GM23338 (cell line): ENCODE measurements at regions not wholly inside any gene's neighbourhood (a gene's known extent, or its start where the extent isn't known, plus 50 kb on each side); places are given as distances from the start of the nearest gene placed in this dataset.
"Not testable (repeated sequence)": the region's sequence is repeated elsewhere in the genome, so short reads cannot be mapped to it uniquely, and the experiment has no call there.

Experiments
- ATAC-seq: fragments of 200-7000 bp; cut with Tn5 transposase; 3 replicates; pipeline ENCODE4 v1.9.1; 2020
- DNase-seq: peaks from one replicate; pipeline ENCODE4 v3.0.0-alpha.2; 2015; ENCODE audit warnings: low spot score
- H2AFZ ChIP-seq: fragments of 200-600 bp; sonication (generic); 2 replicates; pipeline ENCODE4 v1.8.0; 2016; ENCODE audit warnings: antibody characterized with exemption, mild to moderate bottlenecking, moderate library complexity
- H3F3A ChIP-seq: fragments of 200-600 bp; sonication (generic); replicated peaks from 2 replicates; pipeline ENCODE4 v1.8.0; 2017; ENCODE audit warnings: antibody characterized with exemption, mixed run types, low read depth
- H3K27ac ChIP-seq: fragments of 200-600 bp; sonication (generic); 2 replicates; pipeline ENCODE4 v1.6.1; 2016; ENCODE audit warnings: low read depth
- H3K27me3 ChIP-seq: fragments of 200-600 bp; sonication (generic); 2 replicates; pipeline ENCODE4 v1.8.0; 2016; ENCODE audit warnings: mild to moderate bottlenecking, mixed run types, moderate library complexity; ENCODE audit not compliant: insufficient read depth
- H3K36me3 ChIP-seq: fragments of 200-600 bp; sonication (generic); 2 replicates; pipeline ENCODE4 v1.8.0; 2016; ENCODE audit warnings: mild to moderate bottlenecking; ENCODE audit not compliant: insufficient read depth
- H3K4me1 ChIP-seq: fragments of 200-600 bp; sonication (generic); 2 replicates; pipeline ENCODE4 v1.8.0; 2016; ENCODE audit warnings: mild to moderate bottlenecking, moderate library complexity; ENCODE audit not compliant: insufficient read depth
- H3K4me2 ChIP-seq: fragments of 200-600 bp; sonication (generic); 2 replicates; pipeline ENCODE4 v1.7.1; 2017; ENCODE audit warnings: mixed run types
- H3K4me3 ChIP-seq: fragments of 200-600 bp; sonication (generic); 2 replicates; pipeline ENCODE4 v1.6.1; 2016; ENCODE audit warnings: mixed run types
- H3K79me2 ChIP-seq: fragments of 200-600 bp; sonication (generic); replicated peaks from 2 replicates; pipeline ENCODE4 v1.8.0; 2017; ENCODE audit warnings: mild to moderate bottlenecking; ENCODE audit not compliant: insufficient read depth
- H3K9me2 ChIP-seq: fragments of 200-600 bp; sonication (generic); 2 replicates; pipeline ENCODE4 v1.8.0; 2017; ENCODE audit not compliant: insufficient read depth
- H4K20me1 ChIP-seq: fragments of 200-600 bp; sonication (generic); replicated peaks from 2 replicates; pipeline ENCODE4 v1.8.0; 2017; ENCODE audit warnings: mild to moderate bottlenecking; ENCODE audit not compliant: insufficient read depth
- H3K27ac Mint-ChIP-seq: 2 replicates; pipeline ENCODE4 v1.8.0; 2020; ENCODE audit warnings: inconsistent platforms, mild to moderate bottlenecking, moderate library complexity, mixed read lengths
- H3K27me3 Mint-ChIP-seq: 3 replicates; pipeline ENCODE4 v1.8.0; 2022; ENCODE audit warnings: low read depth, mild to moderate bottlenecking, moderate library complexity, mixed read lengths, inconsistent platforms; ENCODE audit not compliant: insufficient read depth, poor library complexity
- H3K36me3 Mint-ChIP-seq: 3 replicates; pipeline ENCODE4 v1.8.0; 2021; ENCODE audit warnings: low read depth, mild to moderate bottlenecking, inconsistent platforms, moderate library complexity, mixed read lengths
- H3K4me1 Mint-ChIP-seq: 3 replicates; pipeline ENCODE4 v1.8.0; 2020; ENCODE audit warnings: mild to moderate bottlenecking, inconsistent platforms, mixed read lengths
- H3K4me3 Mint-ChIP-seq: 3 replicates; pipeline ENCODE4 v1.8.0; 2021; ENCODE audit warnings: moderate library complexity, mild to moderate bottlenecking, inconsistent platforms, mixed read lengths
- H3K9me3 Mint-ChIP-seq: 3 replicates; pipeline ENCODE4 v1.8.0; 2020; ENCODE audit warnings: moderate library complexity, mild to moderate bottlenecking, inconsistent platforms, mixed read lengths
- CREB1 ChIP-seq: fragments of 250-450 bp; sonication (Bioruptor Pico); IDR thresholded peaks from 2 replicates; pipeline ENCODE4 v1.5.0; 2020; ENCODE audit warnings: low read depth, mild to moderate bottlenecking, moderate library complexity
- EZH2 ChIP-seq: fragments of 200-600 bp; sonication (generic); IDR thresholded peaks from one replicate; pipeline ENCODE4 v1.8.0; 2017; ENCODE audit warnings: antibody characterized with exemption, mild to moderate bottlenecking, low read depth; ENCODE audit not compliant: unreplicated experiment
- EZH2phosphoT487 ChIP-seq: fragments of 200-600 bp; sonication (generic); IDR thresholded peaks from one replicate; pipeline ENCODE4 v1.8.1; 2018; ENCODE audit warnings: antibody characterized with exemption; ENCODE audit not compliant: unreplicated experiment
- JUNB ChIP-seq: IDR thresholded peaks from one replicate; pipeline ENCODE4 v1.6.1; 2016; ENCODE audit warnings: antibody characterized with exemption; ENCODE audit not compliant: unreplicated experiment
- POLR2AphosphoS5 ChIP-seq: IDR thresholded peaks from 2 replicates; pipeline ENCODE4 v1.6.1; 2016; ENCODE audit warnings: antibody characterized with exemption, low read depth
- REST ChIP-seq: IDR thresholded peaks from one replicate; pipeline ENCODE4 v1.6.1; 2018; ENCODE audit warnings: antibody characterized with exemption; ENCODE audit not compliant: unreplicated experiment
- STAT1 ChIP-seq: IDR thresholded peaks from one replicate; pipeline ENCODE4 v1.6.1; 2016; ENCODE audit warnings: antibody characterized with exemption; ENCODE audit not compliant: unreplicated experiment
- ZNF331 ChIP-seq: fragments of 250-450 bp; sonication (Bioruptor Pico); IDR thresholded peaks from 2 replicates; pipeline ENCODE4 v1.5.0; 2020; ENCODE audit warnings: low read depth, mild to moderate bottlenecking, moderate library complexity
- ZNF462 ChIP-seq: fragments of 250-450 bp; sonication (Bioruptor Pico); IDR thresholded peaks from 2 replicates; pipeline ENCODE4 v1.5.0; 2020; ENCODE audit warnings: mild to moderate bottlenecking, moderate library complexity

- TF ChIP-seq REST (no peak), EZH2 (no peak), ZNF331 (CRISPR knock-in tag) (no peak), CREB1 (CRISPR knock-in tag) (no peak)
Observed at GRCh38 chr6:94956910-94957309, 620.4 kb upstream of the MANEA start (continued).

GRCh38 chr6:94964703-94965102, 612.6 kb upstream of the MANEA start:
- not testable (repeated sequence) for H3K27me3 ChIP-seq, H4K20me1 ChIP-seq, H3K4me3 Mint-ChIP-seq, H3K36me3 Mint-ChIP-seq, H3K27ac ChIP-seq, H3F3A ChIP-seq, ATAC-seq, H2AFZ ChIP-seq, H3K4me1 Mint-ChIP-seq, H3K27ac Mint-ChIP-seq, H3K4me3 ChIP-seq, H3K4me1 ChIP-seq, DNase-seq, H3K36me3 ChIP-seq, H3K4me2 ChIP-seq, H3K27me3 Mint-ChIP-seq, H3K9me2 ChIP-seq, H3K9me3 Mint-ChIP-seq, H3K79me2 ChIP-seq

GRCh38 chr6:94988701-94989100, 588.6 kb upstream of the MANEA start:
- H3K4me1 Mint-ChIP-seq, result no peaks in the 10 kb centered on the region
- Histone ChIP-seq H3K27me3 (no peaks in the 10 kb centered on the region), H2AFZ (no peak overlapping the region), H3K4me1 (no peaks in the 10 kb centered on the region), H3K36me3 (no peaks in the 10 kb centered on the region), H3K27ac (no peak overlapping the region), H3F3A (no peaks in the 10 kb centered on the region), H3K4me2 (no peak overlapping the region), H3K79me2 (no peaks in the 10 kb centered on the region), H3K9me2 (peaks cover 2% of the 10 kb centered on the region; the same call in 1 of the 2 replicates), H4K20me1 (no peaks in the 10 kb centered on the region), H3K4me3 (no peak overlapping the region)
- no peaks in the 10 kb centered on the region for H3K36me3 Mint-ChIP-seq
- H3K9me3 Mint-ChIP-seq, result no peaks in the 10 kb centered on the region
- H3K27me3 Mint-ChIP-seq, result no peaks in the 10 kb centered on the region
- ATAC-seq (no peak), DNase-seq (no peak)
- no peak overlapping the region for H3K27ac Mint-ChIP-seq
- no peak overlapping the region for H3K4me3 Mint-ChIP-seq
- TF ChIP-seq POLR2AphosphoS5, result no peak
- no peak for TF ChIP-seq EZH2phosphoT487
- no peak for TF ChIP-seq CREB1 (CRISPR knock-in tag)
- no peak for TF ChIP-seq ZNF331 (CRISPR knock-in tag)
- no peak for TF ChIP-seq JUNB
- no peak for TF ChIP-seq STAT1
- TF ChIP-seq ZNF462 (CRISPR knock-in tag), result no peak
- TF ChIP-seq EZH2, result no peak
